T47D (cell line): ENCODE measurements at regions not wholly inside any gene's neighbourhood (a gene's known extent, or its start where the extent isn't known, plus 50 kb on each side); places are given as distances from the start of the nearest gene placed in this dataset.
"Not testable (repeated sequence)": the region's sequence is repeated elsewhere in the genome, so short reads cannot be mapped to it uniquely, and the experiment has no call there.

Experiments
- DNase-seq, 2 experiments: peaks; one replicate each; pipeline versions ENCODE4 v3.0.0 to v3.0.0-alpha.2; 2011 to 2012; ENCODE audit warnings: low read depth in 1 of 2, low spot score in 1 of 2
- JUND ChIP-seq: IDR thresholded peaks from 2 replicates; pipeline ENCODE4 v1.6.1; 2012; ENCODE audit warnings: low read depth
- in situ Hi-C: cut with HindIII; loops from 2 replicates; pipeline ENCODE4 v1.10.0; 2016; ENCODE audit warnings: low sequenced_read_pairs, low pct_unique_long_range_greater_than_20kb

DNA sequence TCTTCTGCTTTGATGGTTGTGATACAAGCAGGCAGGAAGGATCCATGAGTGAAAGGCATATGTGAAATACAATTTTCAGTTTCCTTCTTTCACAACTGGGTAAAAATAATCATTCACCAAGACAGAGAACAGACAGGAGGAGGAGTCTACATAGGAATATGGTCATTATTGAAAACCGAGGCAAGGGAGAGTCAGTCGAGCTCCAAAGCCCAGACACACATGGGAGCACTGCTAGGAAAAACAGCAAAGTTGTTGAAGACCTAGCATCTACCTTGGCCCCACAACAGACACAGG, 260.6 kb downstream of the ERMARD start:
- in situ Hi-C loops, result no loop called here
- DNase-seq, result no peak
- no peak for TF ChIP-seq JUND

DNA sequence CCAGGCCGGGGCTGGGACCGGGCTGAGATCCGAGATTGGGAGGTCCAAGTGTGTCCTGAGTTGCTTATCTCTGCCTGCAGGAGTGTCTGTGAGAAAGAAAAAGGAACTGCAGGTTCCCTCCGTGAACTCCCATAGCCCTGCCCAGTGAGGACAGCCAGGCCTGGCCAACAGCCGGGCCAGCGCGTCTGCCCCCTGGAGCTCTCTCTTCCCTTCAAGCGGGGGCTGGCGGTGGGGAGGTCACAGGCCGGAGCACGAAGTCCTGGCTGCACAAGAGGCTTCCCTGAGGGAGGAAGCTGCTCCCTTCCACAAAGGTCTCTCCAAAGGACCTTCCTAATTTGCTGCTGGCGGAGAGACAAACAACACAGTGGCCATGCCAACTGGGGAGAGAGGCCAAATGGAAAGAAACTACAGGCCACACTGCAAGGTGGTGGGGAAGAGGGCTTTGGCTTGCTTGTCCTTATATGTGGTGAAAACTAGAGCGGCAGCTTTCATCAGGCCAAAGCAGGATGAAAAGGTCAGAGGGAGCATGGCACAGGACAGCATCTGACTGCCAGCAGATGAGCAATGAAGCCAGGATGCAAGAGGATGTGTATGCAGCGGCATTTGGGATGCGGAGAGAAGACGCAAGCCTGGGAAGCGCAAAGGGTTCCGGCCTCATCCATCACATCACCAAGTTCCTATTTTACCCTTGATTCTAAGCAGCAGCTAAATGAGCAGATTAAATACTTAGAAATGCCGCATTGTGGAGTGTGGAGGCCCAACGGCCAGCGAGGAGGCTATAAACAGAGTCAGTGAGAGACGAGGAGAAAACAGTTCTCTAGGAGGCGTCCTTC, 260.0 kb downstream of the ERMARD start:
- DNase-seq, result no peak
- TF ChIP-seq JUND, result no peak
- in situ Hi-C loops, result no loop called here

DNA sequence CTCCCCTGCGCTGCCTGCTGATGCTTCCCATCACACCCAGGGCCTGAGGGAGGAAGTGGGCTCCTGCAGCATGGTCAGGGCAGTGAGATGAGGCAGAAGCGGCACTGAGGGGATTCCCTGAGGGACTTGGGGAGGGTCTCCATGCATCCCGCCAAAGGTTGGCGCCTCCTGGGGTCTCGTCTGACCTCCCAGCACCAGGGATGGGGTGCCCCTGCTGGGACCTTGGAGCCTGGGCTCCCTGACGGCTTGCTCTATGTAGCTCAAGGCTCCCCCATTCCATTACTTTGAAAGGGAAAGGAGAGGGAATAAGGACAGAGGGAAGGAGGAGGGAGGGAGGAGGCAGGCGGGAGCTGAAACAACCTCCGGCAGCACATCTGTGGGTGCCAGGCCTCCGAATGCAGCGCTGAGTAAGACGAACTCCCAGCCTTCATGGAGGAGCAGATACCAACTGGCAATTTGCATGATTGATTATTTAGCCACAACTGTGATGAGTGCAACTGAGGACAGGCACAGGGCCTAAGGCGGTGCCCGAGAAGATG, 259.3 kb downstream of the ERMARD start:
- in situ Hi-C loops, result no loop called here
- no peak for TF ChIP-seq JUND
- DNase-seq, result no peak

DNA sequence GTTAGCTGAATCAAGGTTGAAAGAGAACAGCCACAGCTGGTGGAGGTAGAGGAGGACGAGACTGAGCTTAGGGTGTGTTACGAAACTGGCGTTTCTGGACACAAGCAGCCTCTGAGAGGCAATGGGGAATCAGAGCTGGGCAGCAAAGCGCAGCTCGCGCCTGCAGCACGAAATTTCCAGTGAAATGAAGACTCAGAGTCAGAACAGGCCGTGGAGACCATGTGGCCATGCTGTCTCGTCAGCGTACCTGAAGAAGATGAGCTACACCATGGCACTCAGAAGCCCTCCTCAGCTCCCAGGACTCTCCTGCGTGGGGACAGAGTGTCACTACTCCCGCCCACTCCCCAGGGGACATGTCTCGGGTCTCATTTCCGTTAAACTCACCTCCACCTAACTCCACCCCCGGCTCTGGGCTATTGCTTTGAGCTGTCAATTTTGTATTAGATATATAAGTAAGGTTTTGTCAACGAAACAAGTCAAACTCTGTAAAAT, 256.9 kb downstream of the ERMARD start:
- DNase-seq, result no peak
- TF ChIP-seq JUND, result no peak
- in situ Hi-C loops, result no loop called here

DNA sequence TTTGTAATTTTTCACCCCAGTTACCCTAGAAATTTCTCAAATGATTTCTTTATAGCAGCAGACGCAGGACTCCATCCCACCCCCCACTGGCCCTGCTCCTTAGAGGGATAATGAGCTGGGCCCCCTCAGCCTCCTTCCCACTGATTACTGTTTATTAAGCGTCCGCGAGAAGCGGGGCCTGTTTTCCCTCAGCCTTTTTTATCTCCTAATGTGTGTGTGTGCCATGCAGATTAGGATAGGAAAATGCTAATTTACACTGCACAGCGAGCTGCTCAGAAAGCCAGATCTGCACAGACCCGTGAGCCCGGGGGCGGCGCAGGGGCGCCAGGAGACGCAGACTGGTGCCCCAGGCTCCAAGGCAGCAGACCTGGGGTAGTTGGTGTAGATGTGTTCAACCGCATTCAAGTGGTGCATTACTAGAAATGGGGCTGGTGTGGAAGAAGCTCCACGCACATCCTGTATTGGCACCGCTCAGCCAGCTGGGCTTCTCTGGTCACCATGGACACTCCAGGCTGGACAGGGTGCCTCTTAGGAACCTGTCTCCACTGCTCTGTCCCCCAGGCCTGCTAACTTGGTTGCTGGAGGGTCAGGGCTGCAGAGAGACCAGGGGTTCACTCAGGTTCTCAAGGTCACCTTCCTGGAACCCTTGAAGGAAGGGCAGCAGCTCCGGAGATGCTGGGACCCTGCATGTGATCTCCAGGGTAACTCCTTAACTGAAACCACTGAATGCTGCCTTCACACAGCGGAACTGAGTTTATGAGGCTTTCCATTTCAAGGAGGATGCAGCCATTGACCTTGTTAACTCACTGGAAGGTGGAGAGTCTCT, 256.3 kb downstream of the ERMARD start:
- no peak for TF ChIP-seq JUND
- DNase-seq, result no peak

DNA sequence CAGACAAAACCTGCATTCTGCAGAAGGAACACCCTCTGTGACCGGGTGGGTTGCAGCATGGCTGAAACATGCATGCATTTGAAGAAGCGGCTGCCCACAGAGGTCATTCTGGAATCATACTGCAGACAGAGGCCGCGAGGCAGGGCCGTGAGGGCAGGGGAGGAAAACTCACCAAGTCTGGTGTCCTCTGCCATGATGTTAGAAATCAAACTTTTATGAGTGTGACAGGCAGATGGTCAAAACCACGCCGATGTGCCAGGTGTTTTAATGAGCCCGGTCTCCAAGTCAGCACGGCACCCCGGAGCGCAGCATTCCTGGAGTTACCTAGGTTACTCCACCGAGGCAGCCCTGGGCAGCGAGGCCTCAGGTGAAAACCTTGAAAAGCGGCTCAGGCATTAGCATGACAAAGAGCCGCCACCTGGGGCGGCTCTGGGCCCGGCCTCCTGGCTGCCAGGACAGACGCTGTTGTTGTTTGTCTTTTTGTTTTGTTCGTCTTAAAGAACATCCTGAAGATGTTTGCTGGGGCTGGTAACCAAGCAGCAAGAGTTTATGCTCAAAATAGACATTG, 255.6 kb downstream of the ERMARD start:
- in situ Hi-C loops, result no loop called here
- TF ChIP-seq JUND, result no peak
- DNase-seq, result no peak

More for the DNA sequence above, 256.3 kb downstream of the ERMARD start:
- in situ Hi-C loops, result no loop called here

DNA sequence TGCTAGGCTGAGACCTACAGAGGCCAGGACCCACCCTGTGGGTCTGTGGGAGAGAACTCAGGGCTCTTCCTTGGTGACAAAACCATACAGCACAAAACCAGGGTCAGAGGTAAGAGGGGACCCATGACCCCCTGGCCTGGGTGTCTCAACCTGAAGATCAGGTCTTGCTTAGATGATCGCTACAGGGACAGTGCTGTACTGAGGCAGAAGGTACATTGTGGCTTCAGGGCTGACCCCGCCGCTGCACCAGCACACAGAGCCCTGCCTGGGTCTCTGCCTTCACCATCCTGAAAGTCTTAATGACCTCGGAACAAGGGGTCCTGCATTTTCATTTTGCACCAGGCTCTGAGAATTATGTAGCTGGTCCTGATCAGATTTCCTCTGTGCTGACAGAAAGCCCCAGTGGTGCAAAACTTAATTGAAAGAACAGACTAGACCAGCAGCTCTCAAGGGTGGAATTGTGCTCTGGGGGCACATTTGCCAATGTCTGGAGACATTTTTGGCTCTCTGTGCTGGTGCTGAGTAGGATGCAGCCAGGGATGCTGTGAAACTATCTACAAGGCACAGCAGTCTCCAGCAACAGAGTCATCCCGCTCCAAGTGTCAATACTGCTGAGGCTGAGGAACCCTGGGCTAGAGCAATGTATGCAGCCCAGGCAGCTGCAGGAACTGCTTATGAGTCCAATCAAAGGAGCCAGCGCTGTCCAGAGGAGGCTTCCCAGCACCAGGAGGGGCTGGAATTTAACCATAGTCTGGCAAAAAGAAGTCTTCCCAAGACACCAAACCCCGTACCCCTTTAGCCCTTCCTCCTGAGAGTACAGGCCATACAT, 254.9 kb downstream of the ERMARD start:
- no peak for DNase-seq
- in situ Hi-C loops, result no loop called here
- TF ChIP-seq JUND, result no peak

DNA sequence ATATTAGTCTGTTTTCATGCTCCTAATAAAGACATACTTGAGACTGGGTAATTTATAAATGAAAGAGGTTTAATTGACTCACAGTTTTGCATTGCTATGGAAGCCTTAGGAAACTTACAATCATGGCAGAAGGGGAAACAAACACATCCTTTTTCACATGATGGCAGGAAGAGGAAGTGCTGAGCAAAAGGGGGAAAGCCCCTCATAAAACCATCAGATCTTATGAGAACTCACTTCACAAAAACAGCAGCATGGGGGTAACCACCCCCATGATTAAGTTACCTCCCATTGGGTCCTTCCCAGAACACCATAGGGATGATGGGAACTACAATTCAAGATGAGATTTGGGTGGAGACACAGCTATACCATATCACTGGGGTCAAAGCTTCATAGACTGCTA, 254.2 kb downstream of the ERMARD start:
- no peak for TF ChIP-seq JUND
- DNase-seq, result no peak
- in situ Hi-C loops, result no loop called here

DNA sequence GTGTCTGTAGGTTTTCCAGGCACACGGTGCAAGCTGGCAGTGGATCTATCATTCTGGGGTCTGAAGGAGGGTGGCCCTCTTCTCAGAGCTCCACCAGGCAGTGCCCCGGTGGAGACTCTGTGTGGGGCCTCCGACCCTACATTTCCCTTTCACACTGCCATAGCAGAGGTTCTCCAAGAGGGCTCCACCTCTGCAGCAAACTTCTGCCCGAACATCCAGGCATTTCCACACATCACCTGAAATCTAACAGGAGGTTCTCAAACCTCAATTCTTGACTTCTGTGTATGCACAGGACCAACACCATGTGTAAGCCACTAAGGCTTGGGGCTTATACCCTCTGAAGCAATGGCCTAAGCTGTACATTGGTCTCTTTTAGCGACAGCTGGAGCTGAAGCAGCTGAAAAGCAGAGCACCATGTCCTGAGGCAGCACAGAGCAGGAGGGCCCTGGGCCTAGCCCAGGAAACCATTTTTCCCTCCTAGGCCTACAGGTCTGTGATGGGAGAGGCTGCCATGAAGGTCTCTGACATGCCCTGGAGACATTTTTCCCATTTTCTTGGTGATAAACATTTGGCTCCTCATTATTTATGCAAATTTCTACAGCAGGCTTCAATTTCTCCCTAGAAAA, 253.3 kb downstream of the ERMARD start:
- no peak for TF ChIP-seq JUND
- in situ Hi-C loops, result no loop called here
- DNase-seq, result peak in 1 of 2 experiments; percentile 9

DNA sequence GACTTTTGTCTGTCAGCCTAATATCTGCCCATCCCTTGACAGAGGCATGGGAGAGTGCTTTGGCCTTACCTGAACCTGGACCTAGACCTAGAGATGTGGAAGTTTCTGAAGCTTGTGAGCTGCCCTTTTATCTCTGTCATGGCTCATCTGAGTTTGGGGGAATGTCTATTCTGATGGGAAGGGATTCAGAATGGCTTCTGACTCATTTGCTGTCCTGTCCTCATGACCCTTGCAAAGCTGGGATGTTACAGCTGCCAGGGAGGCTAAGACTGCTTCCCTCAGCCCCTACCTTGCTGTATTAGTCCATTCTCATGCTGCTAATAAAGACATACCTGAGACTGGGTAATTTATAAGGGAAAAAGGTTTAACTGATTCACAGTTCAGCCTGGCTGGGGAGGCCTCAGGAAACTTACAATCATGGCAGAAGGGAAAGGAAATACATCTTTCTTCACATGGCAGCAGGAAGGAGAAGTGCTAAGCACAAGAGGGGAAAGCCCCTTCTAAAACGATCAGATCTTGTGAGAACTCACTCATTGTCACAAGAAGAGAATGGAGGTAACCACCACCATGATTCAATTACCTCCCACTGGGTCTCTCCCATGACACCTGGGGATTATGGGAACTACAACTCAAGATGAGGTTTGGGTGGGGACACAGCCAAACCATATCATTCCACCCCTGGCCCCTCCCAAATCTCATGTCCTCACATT, 252.2 kb downstream of the ERMARD start:
- no peak for DNase-seq
- in situ Hi-C loops, result no loop called here
- no peak for TF ChIP-seq JUND

DNA sequence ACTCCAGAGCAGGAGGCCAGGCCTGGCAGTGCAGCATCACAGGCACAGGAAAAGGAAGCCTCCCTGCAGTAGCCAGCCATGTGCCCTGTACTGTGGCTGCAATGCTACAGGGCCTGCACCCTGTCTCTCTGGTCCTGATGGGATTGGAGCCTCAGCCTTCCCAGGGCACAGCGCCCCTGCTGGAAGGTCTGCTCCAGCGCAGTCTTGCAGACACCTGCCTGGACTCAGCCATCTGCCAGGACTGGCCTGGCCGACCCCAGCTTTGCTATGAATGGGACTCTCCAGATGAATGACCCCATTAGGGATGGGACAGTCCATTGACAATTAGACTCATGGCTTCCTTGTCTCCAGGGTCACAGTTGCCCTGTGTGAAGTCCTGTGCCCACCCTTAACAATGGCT, 251.6 kb downstream of the ERMARD start:
- in situ Hi-C loops, result no loop called here

DNA sequence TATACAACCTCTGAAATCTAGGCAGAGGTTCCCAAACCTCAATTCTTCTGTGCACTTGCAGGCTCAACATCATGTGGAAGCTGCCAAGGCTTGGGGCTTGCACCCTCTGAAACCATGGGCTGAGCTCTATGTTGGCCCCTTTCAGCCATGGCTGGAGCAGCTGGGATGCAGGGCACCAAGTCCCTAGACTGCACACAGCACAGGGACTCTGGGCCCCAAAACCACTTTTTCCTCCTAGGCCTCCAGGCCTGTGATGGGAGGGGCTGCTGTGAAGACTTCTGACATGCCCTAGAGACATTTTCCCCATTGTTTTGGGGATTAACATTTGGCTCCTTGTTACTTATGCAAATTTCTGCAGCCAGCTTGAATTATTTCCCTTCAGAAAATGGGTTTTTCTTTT, 250.4 kb downstream of the ERMARD start:
- DNase-seq, in situ Hi-C loops: not testable (repeated sequence)

More for the DNA sequence above, 251.6 kb downstream of the ERMARD start:
- no peak for TF ChIP-seq JUND
- no peak for DNase-seq
